ENCODE measurements at regions not wholly inside any gene's neighbourhood (a gene's known extent, or its start where the extent isn't known, plus 50 kb on each side); places are given as distances from the start of the nearest gene placed in this dataset.

DNA sequence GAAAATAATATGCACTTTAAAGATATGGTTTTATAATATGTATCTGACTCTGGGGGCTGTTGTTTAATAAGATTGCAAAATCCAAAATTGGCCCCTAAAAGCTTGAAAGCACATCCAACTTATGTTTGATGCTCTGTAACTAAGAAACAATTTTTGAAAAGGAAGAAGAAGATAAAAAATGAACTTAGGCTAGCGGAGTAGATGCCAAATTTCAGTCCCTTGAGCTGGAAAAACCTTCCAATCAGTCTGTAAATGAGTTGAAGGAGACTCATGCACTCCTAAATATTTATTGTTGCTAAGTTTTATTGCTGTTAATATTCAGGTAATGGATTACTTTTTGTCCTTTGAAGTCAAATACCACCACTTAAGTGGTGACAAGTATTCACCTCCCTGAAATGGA, 465.0 kb downstream of the ZEB2 start:
- no peaks in the 10 kb centered on the region for H4K20me1 ChIP-seq (ENCODE audit: insufficient read depth, low read length)
- H3K9me3 ChIP-seq (replicated peaks in 1 of 2; ENCODE audit: control insufficient read depth in 1 of 2, insufficient read depth in 1 of 2, low read length in 2 of 2) = no peaks in the 10 kb centered on the region
- peaks cover 0 to 1% (median 0%) of the 10 kb centered on the region in 3 donors for H3K27me3 Mint-ChIP-seq (ENCODE audit: low read depth in 3 of 3)
- TF ChIP-seq, protein P1, sequence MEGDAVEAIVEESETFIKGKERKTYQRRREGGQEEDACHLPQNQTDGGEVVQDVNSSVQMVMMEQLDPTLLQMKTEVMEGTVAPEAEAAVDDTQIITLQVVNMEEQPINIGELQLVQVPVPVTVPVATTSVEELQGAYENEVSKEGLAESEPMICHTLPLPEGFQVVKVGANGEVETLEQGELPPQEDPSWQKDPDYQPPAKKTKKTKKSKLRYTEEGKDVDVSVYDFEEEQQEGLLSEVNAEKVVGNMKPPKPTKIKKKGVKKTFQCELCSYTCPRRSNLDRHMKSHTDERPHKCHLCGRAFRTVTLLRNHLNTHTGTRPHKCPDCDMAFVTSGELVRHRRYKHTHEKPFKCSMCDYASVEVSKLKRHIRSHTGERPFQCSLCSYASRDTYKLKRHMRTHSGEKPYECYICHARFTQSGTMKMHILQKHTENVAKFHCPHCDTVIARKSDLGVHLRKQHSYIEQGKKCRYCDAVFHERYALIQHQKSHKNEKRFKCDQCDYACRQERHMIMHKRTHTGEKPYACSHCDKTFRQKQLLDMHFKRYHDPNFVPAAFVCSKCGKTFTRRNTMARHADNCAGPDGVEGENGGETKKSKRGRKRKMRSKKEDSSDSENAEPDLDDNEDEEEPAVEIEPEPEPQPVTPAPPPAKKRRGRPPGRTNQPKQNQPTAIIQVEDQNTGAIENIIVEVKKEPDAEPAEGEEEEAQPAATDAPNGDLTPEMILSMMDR (IDR thresholded peaks at IDR 0.05) = no peak
- H3K36me3 ChIP-seq (replicated peaks in 1 of 2; ENCODE audit: control insufficient read depth in 1 of 2, insufficient read depth in 2 of 2, low read length in 2 of 2) = no peaks in the 10 kb centered on the region
- no peaks in the 10 kb centered on the region for H3K4me1 ChIP-seq (ENCODE audit: control insufficient read depth in 1 of 2, insufficient read depth in 2 of 2, low read length in 2 of 2)
- H3K9me3 Mint-ChIP-seq = peaks cover 0 to 2% (median 0%) of the 10 kb centered on the region in 7 donors
- WGBS (ENCODE audit: insufficient coverage) = no CpG with 5 or more reads among the region's 1 CpG
- H3K36me3 Mint-ChIP-seq = no peaks in the 10 kb centered on the region
- no peak overlapping the region for H3K4me3 ChIP-seq (replicated peaks in 1 of 3; ENCODE audit: low read depth in 2 of 3, low read length in 3 of 3)
- no peak overlapping the region for H3K4me2 ChIP-seq (replicated peaks; ENCODE audit: extremely low read depth, low read length, poor library complexity, severe bottlenecking)
- DNase-seq = no peak
- H3K27ac ChIP-seq (ENCODE audit: low read depth in 1 of 2, low read length in 2 of 2) = no peak overlapping the region
- H2AFZ ChIP-seq (ENCODE audit: insufficient read depth, low read depth, low read length, poor library complexity, severe bottlenecking) = no peak overlapping the region
- no peak overlapping the region for H3K27ac Mint-ChIP-seq
- H3K4me3 Mint-ChIP-seq = no peak overlapping the region
- H3K9ac ChIP-seq (ENCODE audit: insufficient read depth, low read length, poor library complexity, severe bottlenecking) = no peak overlapping the region
- intact Hi-C loops (cut with micrococcal nuclease) = no loop called here
- no peaks in the 10 kb centered on the region for H3K4me1 Mint-ChIP-seq
- no peaks in the 10 kb centered on the region for H3K79me2 ChIP-seq (ENCODE audit: insufficient read depth, low read length)
- H3K27me3 ChIP-seq (ENCODE audit: control insufficient read depth in 2 of 2, insufficient read depth in 2 of 2, low read length in 2 of 2) = no peaks in the 10 kb centered on the region

DNA sequence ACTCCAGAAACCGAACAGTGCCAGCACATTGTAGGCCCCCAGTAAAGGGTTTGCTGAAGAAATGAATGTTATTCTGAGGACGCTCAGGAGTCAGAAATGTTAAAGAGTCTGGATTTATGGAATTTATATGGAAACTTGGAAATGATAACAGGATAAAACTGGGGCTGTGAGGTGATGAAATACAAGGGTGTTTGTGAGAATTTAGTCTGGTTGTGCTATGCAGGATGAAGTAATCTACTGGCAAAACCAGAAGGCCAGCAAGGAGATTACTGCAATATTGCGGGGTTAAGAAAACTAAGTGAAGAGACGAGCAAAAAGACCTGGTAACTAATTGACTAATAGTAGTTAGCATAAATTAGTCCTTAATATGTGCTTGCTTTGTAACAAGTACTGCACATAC, 467.8 kb downstream of the ZEB2 start:
- Mint-ChIP-seq H3K9me3 (peaks cover 0 to 1% (median 0%) of the 10 kb centered on the region in 7 donors), H3K36me3 (no peaks in the 10 kb centered on the region), H3K27me3 (ENCODE audit: low read depth in 3 of 3) (peaks cover 0 to 1% (median 0%) of the 10 kb centered on the region in 3 donors), H3K27ac (no peak overlapping the region), H3K4me1 (no peaks in the 10 kb centered on the region), H3K4me3 (no peak overlapping the region)
- no peak overlapping the region for H2AFZ ChIP-seq (ENCODE audit: insufficient read depth, low read depth, low read length, poor library complexity, severe bottlenecking)
- no peak overlapping the region for H3K27ac ChIP-seq (ENCODE audit: low read depth in 1 of 2, low read length in 2 of 2)
- no peaks in the 10 kb centered on the region for H3K36me3 ChIP-seq (replicated peaks in 1 of 2; ENCODE audit: control insufficient read depth in 1 of 2, insufficient read depth in 2 of 2, low read length in 2 of 2)
- DNase-seq = no peak
- H3K4me2 ChIP-seq (replicated peaks; ENCODE audit: extremely low read depth, low read length, poor library complexity, severe bottlenecking) = no peak overlapping the region
- no peak overlapping the region for H3K4me3 ChIP-seq (replicated peaks in 1 of 3; ENCODE audit: low read depth in 2 of 3, low read length in 3 of 3)
- H3K27me3 ChIP-seq (ENCODE audit: control insufficient read depth in 2 of 2, insufficient read depth in 2 of 2, low read length in 2 of 2) = no peaks in the 10 kb centered on the region
- no peaks in the 10 kb centered on the region for H3K9me3 ChIP-seq (replicated peaks in 1 of 2; ENCODE audit: control insufficient read depth in 1 of 2, insufficient read depth in 1 of 2, low read length in 2 of 2)
- TF ChIP-seq, protein P1 (IDR thresholded peaks at IDR 0.05) = no peak
- H3K79me2 ChIP-seq (ENCODE audit: insufficient read depth, low read length) = no peaks in the 10 kb centered on the region
- no peak overlapping the region for H3K9ac ChIP-seq (ENCODE audit: insufficient read depth, low read length, poor library complexity, severe bottlenecking)
- intact Hi-C loops (cut with micrococcal nuclease) = no loop called here
- WGBS (ENCODE audit: insufficient coverage) = 97% methylated on average over 3 of the region's 4 CpGs
- no peaks in the 10 kb centered on the region for H4K20me1 ChIP-seq (ENCODE audit: insufficient read depth, low read length)
- no peaks in the 10 kb centered on the region for H3K4me1 ChIP-seq (ENCODE audit: control insufficient read depth in 1 of 2, insufficient read depth in 2 of 2, low read length in 2 of 2)

Measured in CD14-positive monocyte (primary cell).